Transverse colon (tissue), 3 donors: ENCODE measurements at regions not wholly inside any gene's neighbourhood (a gene's known extent, or its start where the extent isn't known, plus 50 kb on each side); places are given as distances from the start of the nearest gene placed in this dataset.

ENCODE experiments used
- EP300 ChIP-seq: sonication (generic); formaldehyde crosslinking; IDR thresholded peaks from one replicate; pipeline ENCODE4 v1.6.1; 2017; ENCODE audit warnings: antibody characterized with exemption, low read depth
- TF ChIP-seq, protein P1 (sequence below), 5 experiments: fragments of 200-600 bp in 3 of 5; fragments of 450-650 bp in 2 of 5; sonication (generic) in 3 of 5; IDR thresholded peaks; 1 replicate in 2 of 5; 2 replicates in 3 of 5; pipeline ENCODE4 v1.5.1; 2016 to 2017; ENCODE audit warnings: antibody characterized with exemption in 5 of 5, inconsistent platforms in 3 of 5, mild to moderate bottlenecking in 2 of 5, moderate library complexity in 1 of 5

DNA sequence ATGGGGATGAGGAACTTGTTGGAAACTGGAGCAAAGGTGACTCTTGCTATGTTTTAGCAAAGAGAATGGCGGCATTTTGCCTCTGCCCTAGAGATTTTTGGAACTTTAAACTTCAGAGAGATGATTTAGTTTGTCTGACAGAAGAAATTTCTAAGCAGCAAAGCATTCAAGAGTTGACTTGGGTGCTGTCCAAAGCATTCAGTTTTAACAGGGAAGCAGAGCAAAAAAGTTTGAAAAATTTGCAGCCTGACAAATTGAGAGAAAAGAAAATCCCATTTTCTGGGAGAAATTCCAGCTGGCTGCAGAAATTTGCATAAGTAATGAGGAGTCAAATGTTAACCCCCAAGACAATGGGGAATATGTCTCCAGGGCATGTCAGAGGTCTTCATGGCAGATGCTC is 682.3 kb upstream of the ST8SIA4 start:
- TF ChIP-seq, protein P1, sequence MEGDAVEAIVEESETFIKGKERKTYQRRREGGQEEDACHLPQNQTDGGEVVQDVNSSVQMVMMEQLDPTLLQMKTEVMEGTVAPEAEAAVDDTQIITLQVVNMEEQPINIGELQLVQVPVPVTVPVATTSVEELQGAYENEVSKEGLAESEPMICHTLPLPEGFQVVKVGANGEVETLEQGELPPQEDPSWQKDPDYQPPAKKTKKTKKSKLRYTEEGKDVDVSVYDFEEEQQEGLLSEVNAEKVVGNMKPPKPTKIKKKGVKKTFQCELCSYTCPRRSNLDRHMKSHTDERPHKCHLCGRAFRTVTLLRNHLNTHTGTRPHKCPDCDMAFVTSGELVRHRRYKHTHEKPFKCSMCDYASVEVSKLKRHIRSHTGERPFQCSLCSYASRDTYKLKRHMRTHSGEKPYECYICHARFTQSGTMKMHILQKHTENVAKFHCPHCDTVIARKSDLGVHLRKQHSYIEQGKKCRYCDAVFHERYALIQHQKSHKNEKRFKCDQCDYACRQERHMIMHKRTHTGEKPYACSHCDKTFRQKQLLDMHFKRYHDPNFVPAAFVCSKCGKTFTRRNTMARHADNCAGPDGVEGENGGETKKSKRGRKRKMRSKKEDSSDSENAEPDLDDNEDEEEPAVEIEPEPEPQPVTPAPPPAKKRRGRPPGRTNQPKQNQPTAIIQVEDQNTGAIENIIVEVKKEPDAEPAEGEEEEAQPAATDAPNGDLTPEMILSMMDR (IDR thresholded peaks at IDR 0.05) = no peak
- TF ChIP-seq EP300 = no peak
